H1 (cell line): ENCODE measurements at regions not wholly inside any gene's neighbourhood (a gene's known extent, or its start where the extent isn't known, plus 50 kb on each side); places are given as distances from the start of the nearest gene placed in this dataset.
A peak's percentile ranks its signal among the peaks of the same experiment; 100 is the strongest.
"Not testable (repeated sequence)": the region's sequence is repeated elsewhere in the genome, so short reads cannot be mapped to it uniquely, and the experiment has no call there.

Experiments used
- CTCF ChIA-PET: fragments of 300-600 bp; sonication (Branson Sonifier 250); formaldehyde crosslinking; loops from one replicate; lab custom pipeline; 2021; ENCODE audit not compliant: partially characterized antibody; lab: Charles Lee
- POLR2A ChIA-PET: fragments of 300-600 bp; sonication (Branson Sonifier 250); formaldehyde crosslinking; loops from one replicate; lab custom pipeline; 2021; ENCODE audit warnings: inconsistent platforms; ENCODE audit not compliant: partially characterized antibody; lab: Charles Lee
- DNase-seq, 2 experiments: peaks; one replicate each; pipeline versions ENCODE4 v3.0.0 to v3.0.0-alpha.2; 2010 to 2022; ENCODE audit warnings: low spot score in 2 of 2, low read depth in 1 of 2, mixed read lengths in 1 of 2
- FAIRE-seq: peaks from 2 replicates; lab custom pipeline; 2011; peaks lifted over from hg19 to GRCh38; lab: Jason Lieb, UNC
- H2AFZ ChIP-seq: 2 replicates; pipeline ENCODE4 v1.8.1; 2012; ENCODE audit warnings: low read length, inconsistent platforms
- H2AK5ac ChIP-seq: 2 replicates; pipeline ENCODE4 v1.6.1; 2013; ENCODE audit warnings: low read depth, low read length
- H2BK120ac ChIP-seq: replicated peaks from 2 replicates; pipeline ENCODE3; 2013; ENCODE audit warnings: low read depth, low read length, inconsistent platforms
- H2BK12ac ChIP-seq: 2 replicates; pipeline ENCODE4 v1.6.1; 2013; ENCODE audit warnings: low read depth, low read length
- H2BK15ac ChIP-seq: 2 replicates; pipeline ENCODE4 v1.6.1; 2013; ENCODE audit warnings: low read length
- H2BK20ac ChIP-seq: 2 replicates; pipeline ENCODE4 v1.6.1; 2013; ENCODE audit warnings: low read length
- H2BK5ac ChIP-seq: 2 replicates; pipeline ENCODE4 v1.6.1; 2013; ENCODE audit warnings: low read depth, low read length
- H3K14ac ChIP-seq: 2 replicates; pipeline ENCODE4 v1.6.1; 2013; ENCODE audit warnings: inconsistent platforms; ENCODE audit not compliant: insufficient read length
- H3K18ac ChIP-seq: 2 replicates; pipeline ENCODE4 v1.6.1; 2013; ENCODE audit warnings: low read length; ENCODE audit errors: extremely low read depth
- H3K23ac ChIP-seq: 2 replicates; pipeline ENCODE4 v1.6.1; 2013; ENCODE audit warnings: inconsistent platforms; ENCODE audit not compliant: insufficient read length
- H3K23me2 ChIP-seq: 2 replicates; pipeline ENCODE4 v1.6.1; 2013; ENCODE audit warnings: low read depth, low read length
- H3K27ac ChIP-seq: 2 replicates; pipeline ENCODE4 v1.6.1; 2011; ENCODE audit warnings: low read depth, low read length, inconsistent platforms
- H3K27me3 ChIP-seq, 4 experiments: replicated peaks in 1 of 4; 1 replicate in 1 of 4; 2 replicates in 3 of 4; pipeline versions ENCODE4 v1.6.1 to v1.8.1; 2011 to 2013; ENCODE audit warnings: low read length in 3 of 4, mild to moderate bottlenecking in 3 of 4, inconsistent platforms in 2 of 4, mixed read lengths in 2 of 4, moderate library complexity in 1 of 4; ENCODE audit not compliant: control insufficient read depth in 3 of 4, insufficient read depth in 3 of 4; ENCODE audit errors: extremely low read depth in 1 of 4
- H3K36me3 ChIP-seq, 4 experiments: 2 replicates each; pipeline versions ENCODE4 v1.6.1 to v1.8.1; 2011 to 2013; ENCODE audit warnings: mild to moderate bottlenecking in 4 of 4, low read length in 3 of 4, moderate library complexity in 2 of 4, control low read depth in 1 of 4, inconsistent platforms in 1 of 4; ENCODE audit not compliant: insufficient read depth in 4 of 4, control insufficient read depth in 2 of 4
- H3K4ac ChIP-seq: replicated peaks from 2 replicates; pipeline ENCODE3; 2013; ENCODE audit warnings: low read length, low read depth, mixed read lengths, inconsistent platforms; ENCODE audit not compliant: insufficient read length
- H3K4me1 ChIP-seq, 4 experiments: replicated peaks in 1 of 4; 1 replicate in 1 of 4; 2 replicates in 3 of 4; pipeline versions ENCODE4 v1.6.1 to v1.8.1; 2011 to 2013; ENCODE audit warnings: low read length in 3 of 4, inconsistent platforms in 2 of 4, mixed read lengths in 1 of 4; ENCODE audit not compliant: insufficient read depth in 4 of 4, control insufficient read depth in 3 of 4
- H3K4me2 ChIP-seq, 2 experiments: 2 replicates each; pipeline versions ENCODE4 v1.6.1 to v1.8.1; 2011 to 2013; ENCODE audit warnings: low read depth in 2 of 2, low read length in 2 of 2, control low read depth in 1 of 2, inconsistent platforms in 1 of 2, mild to moderate bottlenecking in 1 of 2; ENCODE audit not compliant: insufficient read depth in 1 of 2
- H3K4me3 ChIP-seq, 4 experiments: fragments of 200-600, 300-600 bp in 1 of 4; sonication (generic), shearing (Covaris generic), sonication (Bioruptor Twin) in 1 of 4; 2 replicates each; pipeline versions ENCODE4 v1.5.1 to v1.8.1; 2011 to 2016; ENCODE audit warnings: low read length in 4 of 4, low read depth in 3 of 4, control low read depth in 2 of 4, inconsistent platforms in 2 of 4, mild to moderate bottlenecking in 2 of 4, mixed read lengths in 1 of 4, moderate library complexity in 1 of 4; ENCODE audit not compliant: insufficient read depth in 2 of 4; ENCODE audit errors: extremely low read depth in 1 of 4
- H3K56ac ChIP-seq: replicated peaks from 2 replicates; pipeline ENCODE3; 2013; ENCODE audit warnings: low read depth, mild to moderate bottlenecking, mixed read lengths, low read length, inconsistent platforms; ENCODE audit not compliant: insufficient read length
- H3K79me1 ChIP-seq: 2 replicates; pipeline ENCODE4 v1.6.1; 2013; ENCODE audit warnings: low read depth, low read length, control low read depth
- H3K79me2 ChIP-seq, 2 experiments: 2 replicates each; pipeline versions ENCODE4 v1.6.1 to v1.8.1; 2012 to 2013; ENCODE audit warnings: low read length in 2 of 2, mild to moderate bottlenecking in 2 of 2, inconsistent platforms in 1 of 2; ENCODE audit not compliant: insufficient read depth in 2 of 2, control insufficient read depth in 1 of 2
- H3K9ac ChIP-seq, 4 experiments: replicated peaks in 1 of 4; 1 replicate in 1 of 4; 2 replicates in 3 of 4; pipeline versions ENCODE4 v1.6.1 to v1.8.1; 2011 to 2013; ENCODE audit warnings: low read depth in 3 of 4, low read length in 3 of 4, control low read depth in 2 of 4, mild to moderate bottlenecking in 2 of 4, moderate library complexity in 2 of 4, inconsistent platforms in 1 of 4; ENCODE audit errors: extremely low read depth in 1 of 4
- H3K9me3 ChIP-seq, 2 experiments: 2 replicates each; pipeline versions ENCODE4 v1.6.1 to v1.8.1; 2012 to 2013; ENCODE audit warnings: mild to moderate bottlenecking in 2 of 2, moderate library complexity in 2 of 2, control low read depth in 1 of 2, inconsistent platforms in 1 of 2, low read depth in 1 of 2, low read length in 1 of 2, mixed read lengths in 1 of 2; ENCODE audit not compliant: insufficient read depth in 2 of 2
- H4K20me1 ChIP-seq, 2 experiments: replicated peaks in 1 of 2; 2 replicates each; pipeline versions ENCODE3 to v1.8.1; 2011 to 2013; ENCODE audit warnings: inconsistent platforms in 2 of 2, low read length in 2 of 2, mild to moderate bottlenecking in 1 of 2; ENCODE audit not compliant: insufficient read depth in 2 of 2, control insufficient read depth in 1 of 2
- H4K5ac ChIP-seq: 2 replicates; pipeline ENCODE4 v1.6.1; 2013; ENCODE audit warnings: low read length, low read depth, mixed read lengths, inconsistent platforms; ENCODE audit not compliant: insufficient read length
- H4K8ac ChIP-seq: 2 replicates; pipeline ENCODE4 v1.8.0; 2013; ENCODE audit warnings: mild to moderate bottlenecking, moderate library complexity, low read length, inconsistent platforms; ENCODE audit not compliant: insufficient read depth; ENCODE audit errors: extremely low read depth
- H4K91ac ChIP-seq: replicated peaks from 2 replicates; pipeline ENCODE3; 2013; ENCODE audit warnings: low read length, mixed read lengths, inconsistent platforms; ENCODE audit not compliant: insufficient read length
- WGBS, 2 experiments: shearing (Covaris generic) in 1 of 2; methylation state at CpG; one replicate each; pipeline versions ENCODE4 v1.1.6 to v1.1.7; 2013 to 2015; ENCODE audit warnings: low lambda C conversion rate in 2 of 2, mixed read lengths in 2 of 2, inconsistent platforms in 1 of 2, low coverage in 1 of 2, missing lambda C conversion rate in 1 of 2; ENCODE audit not compliant: insufficient replicate concordance in 2 of 2, insufficient coverage in 1 of 2, insufficient read length in 1 of 2; ENCODE audit errors: extremely low coverage in 1 of 2, missing lambda C conversion rate in 1 of 2; 5-methylcytosine and 5-hydroxymethylcytosine counted together

DNA sequence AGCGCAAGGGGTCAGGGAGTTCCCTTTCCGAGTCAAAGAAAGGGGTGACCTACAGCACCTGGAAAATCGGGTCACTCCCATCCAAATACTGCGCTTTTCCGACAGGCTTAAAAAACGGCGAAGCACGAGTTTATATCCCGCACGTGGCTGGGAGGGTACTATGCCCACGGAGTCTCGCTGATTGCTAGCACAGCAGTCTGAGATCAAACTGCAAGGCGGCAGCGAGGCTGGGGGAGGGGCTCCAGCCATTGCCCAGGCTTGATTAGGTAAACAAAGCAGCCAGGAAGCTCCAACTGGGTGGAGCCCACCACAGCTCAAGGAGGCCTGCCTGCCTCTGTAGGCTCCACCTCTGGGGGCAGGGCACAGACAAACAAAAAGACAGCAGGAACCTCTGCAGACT is 735.1 kb downstream of the TTLL7 start:
- H3K14ac ChIP-seq, H4K8ac ChIP-seq, H2BK12ac ChIP-seq, H3K18ac ChIP-seq, H3K4ac ChIP-seq, H2AFZ ChIP-seq, H2BK5ac ChIP-seq, H3K79me2 ChIP-seq, H3K9me3 ChIP-seq, H4K20me1 ChIP-seq, H3K23me2 ChIP-seq, H4K91ac ChIP-seq, H3K79me1 ChIP-seq, H2BK15ac ChIP-seq, H3K4me1 ChIP-seq, H2AK5ac ChIP-seq, FAIRE-seq, H3K56ac ChIP-seq, H3K27ac ChIP-seq, H3K27me3 ChIP-seq, H3K36me3 ChIP-seq, CTCF ChIA-PET, POLR2A ChIA-PET, H2BK20ac ChIP-seq, H4K5ac ChIP-seq, H2BK120ac ChIP-seq, H3K23ac ChIP-seq: not testable (repeated sequence)
- WGBS, 2 experiments: 58% methylated on average over 14 of the region's 14 CpGs; no CpG with 5 or more reads in 1 of the 2 experiments
- Histone ChIP-seq H3K4me3 (peak overlapping the region in 3 of 4 experiments; percentile 26 to 57 (median 43); a peak in 3 of 8 replicates), H3K9ac (peak overlapping the region in 2 of 4 experiments; percentile 47 to 63; a peak in 4 of 7 replicates), H3K4me2 (peak overlapping the region; percentile 33 to 47; a peak in 3 of 4 replicates)
- peak; percentile 13 to 65 for DNase-seq
